ENCODE measurements at regions not wholly inside any gene's neighbourhood (a gene's known extent, or its start where the extent isn't known, plus 50 kb on each side); places are given as distances from the start of the nearest gene placed in this dataset.

DNA sequence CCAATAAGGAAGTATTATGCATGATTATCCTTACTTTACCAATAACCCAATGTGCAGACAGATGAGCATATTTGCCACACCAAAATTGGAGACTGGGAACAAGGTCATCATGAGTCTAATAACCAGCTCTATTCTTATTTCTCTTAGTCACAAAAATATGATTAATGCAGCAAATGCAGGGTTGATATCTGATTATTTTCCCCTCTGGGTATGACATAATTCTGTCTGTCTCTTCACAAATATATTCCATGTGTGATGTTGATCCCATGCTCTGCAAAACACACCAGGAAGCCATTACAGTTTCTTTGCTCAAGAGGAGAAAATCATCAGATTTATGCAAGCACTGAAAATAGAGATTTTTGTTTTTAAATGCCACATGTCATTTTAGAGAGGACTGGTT lies 196.5 kb upstream of the DGKB start:
- TF ChIP-seq ZNF677 (tag by site-specific recombination; IDR thresholded peaks at IDR 0.05): no peak
- no peak for TF ChIP-seq ZBTB21 (tag by site-specific recombination; IDR thresholded peaks at IDR 0.05)
- TF ChIP-seq CTCF (tag by site-specific recombination; IDR thresholded peaks at IDR 0.05): no peak
